Lower lobe of right lung (tissue), 2 donors: ENCODE measurements at regions not wholly inside any gene's neighbourhood (a gene's known extent, or its start where the extent isn't known, plus 50 kb on each side); places are given as distances from the start of the nearest gene placed in this dataset.
A peak's percentile ranks its signal among the peaks of the same experiment; 100 is the strongest.

ENCODE experiments used
- ATAC-seq, 2 donors: fragments of 200-7000 bp; cut with Tn5 transposase; one replicate each; pipeline ENCODE4 v1.9.1; 2020 to 2022; ENCODE audit warnings: mild to moderate bottlenecking in 2 of 2, moderate library complexity in 2 of 2
- DNase-seq: peaks from one replicate; pipeline ENCODE4 v3.0.0-alpha.2; 2020
- H3K27ac ChIP-seq: fragments of 200-600 bp; one replicate; pipeline ENCODE4 v1.8.0; 2022
- H3K27me3 ChIP-seq: fragments of 200-600 bp; one replicate; pipeline ENCODE4 v1.8.0; 2022; ENCODE audit warnings: low read depth
- H3K36me3 ChIP-seq: fragments of 200-600 bp; one replicate; pipeline ENCODE4 v1.8.0; 2022; ENCODE audit warnings: mild to moderate bottlenecking
- H3K4me1 ChIP-seq: fragments of 200-600 bp; one replicate; pipeline ENCODE4 v1.8.0; 2022
- H3K4me3 ChIP-seq: fragments of 200-600 bp; one replicate; pipeline ENCODE4 v1.8.0; 2022; ENCODE audit warnings: mild to moderate bottlenecking
- H3K9me3 ChIP-seq: fragments of 200-600 bp; one replicate; pipeline ENCODE4 v1.8.0; 2022
- CTCF ChIP-seq: fragments of 200-600 bp; IDR thresholded peaks from one replicate; pipeline ENCODE4 v1.8.0; 2022; ENCODE audit warnings: antibody characterized with exemption, mild to moderate bottlenecking
- intact Hi-C: fragments of 100-400 bp; cut with DNase I; formaldehyde crosslinking; loops from one replicate; pipeline ENCODE4 v1.11.0; 2022
- donor health status: DM: no; HTN: yes; CAD: no; lungs with severe emphysema.

GRCh38 chr10:133008196-133008595, 65.8 kb upstream of the CFAP46 start:
- H3K36me3 ChIP-seq = no peaks in the 10 kb centered on the region
- DNase-seq = no peak
- no peaks in the 10 kb centered on the region for H3K27me3 ChIP-seq
- no peak for ATAC-seq
- H3K4me3 ChIP-seq = no peak overlapping the region
- peak overlapping the region; percentile 90 for H3K27ac ChIP-seq
- H3K4me1 ChIP-seq = peaks cover 15% of the 10 kb centered on the region
- H3K9me3 ChIP-seq = no peaks in the 10 kb centered on the region
- intact Hi-C loops = no loop called here
- no peak for TF ChIP-seq CTCF

- Histone ChIP-seq H3K27ac (no peak overlapping the region), H3K27me3 (no peaks in the 10 kb centered on the region), H3K36me3 (no peaks in the 10 kb centered on the region), H3K4me3 (no peak overlapping the region), H3K9me3 (no peaks in the 10 kb centered on the region), H3K4me1 (peaks cover 15% of the 10 kb centered on the region)
- DNase-seq (no peak), ATAC-seq (no peak)
- TF ChIP-seq CTCF = no peak
- intact Hi-C loops = no loop called here
Observed at GRCh38 chr10:133007360-133007858, 65.0 kb upstream of the CFAP46 start.

DNA sequence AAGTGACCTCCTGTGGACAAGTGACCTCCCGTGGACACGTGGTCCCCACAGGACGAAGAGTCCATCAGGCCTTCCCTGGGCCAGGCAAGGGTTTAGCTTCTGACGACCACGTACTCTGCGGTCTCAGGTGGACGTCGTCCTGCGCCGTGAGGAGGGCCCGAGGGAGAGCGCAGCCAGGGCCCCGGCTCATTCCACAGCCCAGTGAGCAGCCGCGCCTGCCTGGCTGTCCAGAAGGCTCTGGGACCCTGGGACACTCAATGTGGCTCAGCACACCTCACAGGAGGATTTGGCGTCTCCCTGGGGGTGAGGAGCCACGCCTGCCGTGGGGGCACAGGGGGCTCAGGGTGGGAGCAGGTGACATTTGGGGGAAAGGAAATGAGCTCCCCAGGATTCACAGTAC, 64.4 kb upstream of the CFAP46 start:
- H3K36me3 ChIP-seq = no peaks in the 10 kb centered on the region
- no peak overlapping the region for H3K4me3 ChIP-seq
- peaks cover 15% of the 10 kb centered on the region for H3K4me1 ChIP-seq
- H3K27me3 ChIP-seq = no peaks in the 10 kb centered on the region
- no peak overlapping the region for H3K27ac ChIP-seq
- intact Hi-C loops = no loop called here
- ATAC-seq = no peak
- TF ChIP-seq CTCF = no peak
- no peak for DNase-seq
- no peaks in the 10 kb centered on the region for H3K9me3 ChIP-seq

GRCh38 chr10:133006202-133006601, 63.8 kb upstream of the CFAP46 start:
- Histone ChIP-seq H3K27me3 (peaks cover 1% of the 10 kb centered on the region), H3K36me3 (no peaks in the 10 kb centered on the region), H3K4me3 (no peak overlapping the region), H3K9me3 (no peaks in the 10 kb centered on the region), H3K4me1 (peaks cover 15% of the 10 kb centered on the region), H3K27ac (no peak overlapping the region)
- ATAC-seq (no peak), DNase-seq (no peak)
- intact Hi-C loops = no loop called here
- TF ChIP-seq CTCF = no peak

GRCh38 chr10:133004478-133004877, 62.1 kb upstream of the CFAP46 start:
- H3K36me3 ChIP-seq = no peaks in the 10 kb centered on the region
- no peaks in the 10 kb centered on the region for H3K9me3 ChIP-seq
- no peak overlapping the region for H3K27ac ChIP-seq
- ATAC-seq = no peak
- H3K4me3 ChIP-seq = no peak overlapping the region
- intact Hi-C loops = no loop called here
- peaks cover 4% of the 10 kb centered on the region for H3K27me3 ChIP-seq
- no peak for DNase-seq
- H3K4me1 ChIP-seq = peaks cover 9% of the 10 kb centered on the region
- no peak for TF ChIP-seq CTCF

DNA sequence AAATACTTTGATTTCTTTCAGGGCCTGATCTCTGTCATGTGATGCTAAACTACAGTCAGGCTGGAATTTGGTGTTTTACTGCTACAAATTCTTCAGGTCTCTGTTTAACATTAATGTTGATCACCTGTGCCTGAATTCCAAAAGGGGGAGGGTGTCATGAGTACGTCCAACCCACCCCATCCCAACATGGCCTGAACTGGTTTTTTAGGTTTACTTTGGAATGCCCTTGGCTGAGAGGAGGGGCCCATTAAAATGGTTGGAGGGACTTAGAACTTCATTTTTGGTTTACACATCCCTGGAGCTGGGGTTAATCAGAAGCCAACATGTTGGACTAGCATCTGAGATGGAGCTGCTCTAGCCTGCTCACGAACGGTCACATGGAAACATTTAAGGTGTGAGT, 60.8 kb upstream of the CFAP46 start:
- TF ChIP-seq CTCF = no peak
- DNase-seq (no peak), ATAC-seq (no peak)
- H3K4me1 ChIP-seq = no peaks in the 10 kb centered on the region
- H3K27ac ChIP-seq = no peak overlapping the region
- peaks cover 4% of the 10 kb centered on the region for H3K27me3 ChIP-seq
- intact Hi-C loops = no loop called here
- no peaks in the 10 kb centered on the region for H3K9me3 ChIP-seq
- H3K4me3 ChIP-seq = no peak overlapping the region
- no peaks in the 10 kb centered on the region for H3K36me3 ChIP-seq
